GM12878 (cell line): ENCODE measurements at regions not wholly inside any gene's neighbourhood (a gene's known extent, or its start where the extent isn't known, plus 50 kb on each side); places are given as distances from the start of the nearest gene placed in this dataset.

Experiments
- ATAC-seq: fragments of 200-7000 bp; cut with Tn5 transposase; 3 replicates; pipeline ENCODE4 v1.9.1; 2020; ENCODE audit warnings: mild to moderate bottlenecking, moderate library complexity
- BruUV-seq: library from RNA; stranded (reverse); fragments of 400-500 nt; replicated peaks from 2 replicates; lab custom pipeline; 2021; lab: Mats Ljungman, UMichigan
- CTCF ChIA-PET: fragments of 300-600 bp; sonication (Branson Sonifier 250); formaldehyde crosslinking; extraction: SDS; loops from one replicate; lab custom pipeline; 2021; ENCODE audit warnings: inconsistent platforms; lab: Yijun Ruan, JAX
- POLR2A ChIA-PET: fragments of 350-600 bp; formaldehyde crosslinking; extraction: SDS; loops from one replicate; lab custom pipeline; 2021; ENCODE audit warnings: inconsistent platforms; lab: Charles Lee
- RAD21 ChIA-PET: fragments of 300-600 bp; sonication (Branson Sonifier 250); formaldehyde crosslinking; loops from one replicate; lab custom pipeline; 2023; ENCODE audit warnings: antibody characterized with exemption; ENCODE audit not compliant: unreplicated experiment; lab: Charles Lee
- SMC1A ChIA-PET: fragments of 300-600 bp; sonication (Branson Sonifier 250); formaldehyde crosslinking; loops from one replicate; lab custom pipeline; 2023; ENCODE audit not compliant: unreplicated experiment, uncharacterized antibody; lab: Charles Lee
- DNase-seq: peaks from one replicate; pipeline ENCODE4 v3.0.0-alpha.2; 2011; ENCODE audit warnings: low read depth, low spot score
- FAIRE-seq: peaks from 3 replicates; lab custom pipeline; 2011; peaks lifted over from hg19 to GRCh38; lab: Jason Lieb, UNC
- H2AFZ ChIP-seq: 2 replicates; pipeline ENCODE4 v1.6.0; 2011; ENCODE audit warnings: low read depth, low read length, control low read depth; ENCODE audit not compliant: control insufficient read depth
- H3K27ac ChIP-seq: 2 replicates; pipeline ENCODE4 v1.5.1; 2011; ENCODE audit warnings: control low read depth; ENCODE audit not compliant: control insufficient read depth, insufficient read depth
- H3K27me3 ChIP-seq, 2 experiments: replicated peaks in 1 of 2; 2 replicates each; pipeline versions ENCODE4 v1.6.0 to v1.6.1; 2011; ENCODE audit warnings: low read length in 1 of 2; ENCODE audit not compliant: control insufficient read depth in 2 of 2, insufficient read depth in 2 of 2
- H3K36me3 ChIP-seq, 2 experiments: 2 replicates each; pipeline ENCODE4 v1.5.1; 2011; ENCODE audit warnings: low read length in 1 of 2; ENCODE audit not compliant: control insufficient read depth in 2 of 2, insufficient read depth in 2 of 2
- H3K4me1 ChIP-seq: 2 replicates; pipeline ENCODE4 v1.6.1; 2011; ENCODE audit warnings: mild to moderate bottlenecking, low read length, moderate library complexity, mixed read lengths; ENCODE audit not compliant: control insufficient read depth, insufficient read depth
- H3K4me2 ChIP-seq: 2 replicates; pipeline ENCODE4 v1.6.0; 2011; ENCODE audit warnings: control low read depth; ENCODE audit not compliant: control insufficient read depth, insufficient read depth
- H3K4me3 ChIP-seq: fragments of 200-600 bp; sonication (generic); 2 replicates; pipeline ENCODE4 v1.5.1; 2016
- H3K79me2 ChIP-seq: 2 replicates; pipeline ENCODE4 v1.6.0; 2011; ENCODE audit warnings: low read length; ENCODE audit not compliant: control insufficient read depth, insufficient read depth
- H3K9ac ChIP-seq: 2 replicates; pipeline ENCODE4 v1.8.0; 2011; ENCODE audit warnings: low read length, control low read depth, mixed read lengths; ENCODE audit not compliant: control insufficient read depth, insufficient read depth
- H3K9me3 ChIP-seq: replicated peaks from 3 replicates; pipeline ENCODE4 v1.5.1; 2011; ENCODE audit warnings: mild to moderate bottlenecking, low read length; ENCODE audit not compliant: control insufficient read depth, insufficient read depth
- H4K20me1 ChIP-seq: 2 replicates; pipeline ENCODE4 v1.6.0; 2011; ENCODE audit not compliant: control insufficient read depth, insufficient read depth
- ETV6 ChIP-seq, 2 experiments: fragments of 450-650 bp in 1 of 2; IDR thresholded peaks in 1 of 2; conservative IDR thresholded peaks in 1 of 2; 2 replicates each; pipeline ENCODE4 v1.6.1; 2014; ENCODE audit warnings: antibody characterized with exemption in 1 of 2, borderline replicate concordance in 1 of 2, low read depth in 1 of 2, mild to moderate bottlenecking in 1 of 2, moderate library complexity in 1 of 2
- NFIC ChIP-seq: IDR thresholded peaks from 2 replicates; pipeline ENCODE4 v1.6.1; 2012; ENCODE audit warnings: low read depth, mild to moderate bottlenecking, inconsistent platforms, low read length, moderate library complexity
- SIX5 ChIP-seq: IDR thresholded peaks from 2 replicates; pipeline ENCODE4 v1.6.1; 2011; ENCODE audit warnings: mild to moderate bottlenecking, low read depth, low read length, moderate library complexity; ENCODE audit not compliant: severe bottlenecking
- ZNF622 ChIP-seq: fragments of 450-650 bp; IDR thresholded peaks from 2 replicates; pipeline ENCODE4 v1.6.1; 2017; ENCODE audit warnings: mild to moderate bottlenecking, inconsistent platforms
- WGBS: methylation state at CpG from one replicate; pipeline ENCODE4 v1.1.6; 2016; ENCODE audit warnings: low lambda C conversion rate; ENCODE audit not compliant: insufficient replicate concordance, insufficient coverage; ENCODE audit errors: missing lambda C conversion rate; 5-methylcytosine and 5-hydroxymethylcytosine counted together
- in situ Hi-C: fragments of 300-500 bp; cut with MboI; formaldehyde crosslinking; loops from 9 replicates; pipeline ENCODE4 v1.14.3; 2018; ENCODE audit warnings: mixed read lengths
- intact Hi-C: fragments of 100-400 bp; cut with micrococcal nuclease; formaldehyde crosslinking; loops from one replicate; pipeline ENCODE4 v1.14.2; 2022; ENCODE audit not compliant: unreplicated experiment
- TF ChIP-seq, protein P1 (sequence below): fragments of 150-350 bp; IDR thresholded peaks from 2 replicates; pipeline ENCODE4 v1.6.1; 2014; ENCODE audit warnings: mild to moderate bottlenecking, low read depth, low read length
- TF ChIP-seq, protein P2 (sequence below): IDR thresholded peaks from 2 replicates; pipeline ENCODE4 v1.6.1; 2011; ENCODE audit warnings: borderline replicate concordance, low read depth, mild to moderate bottlenecking, moderate library complexity, mixed read lengths, low read length; ENCODE audit not compliant: insufficient read depth; ENCODE audit errors: extremely low read length

DNA sequence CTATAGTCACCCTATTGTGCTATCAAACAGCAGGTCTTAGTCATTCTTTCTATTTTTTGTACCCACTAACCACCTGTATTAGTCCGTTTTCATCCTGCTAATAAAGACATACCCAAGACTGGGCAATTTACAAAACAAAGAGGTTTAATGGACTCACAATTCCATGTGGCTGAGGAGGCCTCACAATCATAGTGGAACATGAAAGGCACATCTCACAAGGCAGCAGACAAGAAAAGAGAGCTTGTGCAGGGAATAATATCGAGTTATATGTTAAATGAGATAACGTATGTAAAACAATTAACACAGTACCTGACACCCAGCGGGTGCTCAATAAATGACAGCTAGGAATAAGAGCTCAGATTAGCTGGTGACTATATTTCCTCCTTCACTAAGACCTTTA lies 88.1 kb upstream of the WDR44 start:
- Histone ChIP-seq H3K4me1 (no peaks in the 10 kb centered on the region), H3K4me3 (no peak overlapping the region), H4K20me1 (no peaks in the 10 kb centered on the region), H3K9me3 (no peaks in the 10 kb centered on the region), H3K79me2 (no peaks in the 10 kb centered on the region), H3K4me2 (no peak overlapping the region), H3K36me3 (no peaks in the 10 kb centered on the region), H3K9ac (no peak overlapping the region), H3K27ac (no peak overlapping the region), H3K27me3 (no peaks in the 10 kb centered on the region), H2AFZ (no peak overlapping the region)
- intact Hi-C loops (loop anchor here (10.0 kb wide), 1 partner anchor 1773 kb away; no protein-coding TSS in a partner anchor), in situ Hi-C loops (loop anchor here (10.0 kb wide), 2 partner anchors 263 to 1763 kb away; no protein-coding TSS in a partner anchor)
- no peak for FAIRE-seq
- ChIA-PET SMC1A (no interaction called here), CTCF (interaction anchor here (0.6 to 1.1 kb wide), 3 partner anchors 251 to 1624 kb away, joined by 3 to 5 read pairs (median 4); no protein-coding TSS in a partner anchor), RAD21 (interaction anchor here (0.7 kb wide), 1 partner anchor 261 kb away, joined by 3 read pairs; no protein-coding TSS in a partner anchor), POLR2A (no interaction called here)
- no TSS peak for BruUV-seq
- TF ChIP-seq NFIC (no peak), ZNF622 (no peak), ETV6 (conservative IDR thresholded peaks at IDR 0.05 in 1 of 2, IDR thresholded peaks at IDR 0.05 in 1 of 2; ENCODE audit: borderline replicate concordance in 1 of 2, low read depth in 1 of 2) (no peak), SIX5 (no peak)
- TF ChIP-seq, protein P1, sequence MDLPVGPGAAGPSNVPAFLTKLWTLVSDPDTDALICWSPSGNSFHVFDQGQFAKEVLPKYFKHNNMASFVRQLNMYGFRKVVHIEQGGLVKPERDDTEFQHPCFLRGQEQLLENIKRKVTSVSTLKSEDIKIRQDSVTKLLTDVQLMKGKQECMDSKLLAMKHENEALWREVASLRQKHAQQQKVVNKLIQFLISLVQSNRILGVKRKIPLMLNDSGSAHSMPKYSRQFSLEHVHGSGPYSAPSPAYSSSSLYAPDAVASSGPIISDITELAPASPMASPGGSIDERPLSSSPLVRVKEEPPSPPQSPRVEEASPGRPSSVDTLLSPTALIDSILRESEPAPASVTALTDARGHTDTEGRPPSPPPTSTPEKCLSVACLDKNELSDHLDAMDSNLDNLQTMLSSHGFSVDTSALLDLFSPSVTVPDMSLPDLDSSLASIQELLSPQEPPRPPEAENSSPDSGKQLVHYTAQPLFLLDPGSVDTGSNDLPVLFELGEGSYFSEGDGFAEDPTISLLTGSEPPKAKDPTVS: no peak
- TF ChIP-seq, protein P2, sequence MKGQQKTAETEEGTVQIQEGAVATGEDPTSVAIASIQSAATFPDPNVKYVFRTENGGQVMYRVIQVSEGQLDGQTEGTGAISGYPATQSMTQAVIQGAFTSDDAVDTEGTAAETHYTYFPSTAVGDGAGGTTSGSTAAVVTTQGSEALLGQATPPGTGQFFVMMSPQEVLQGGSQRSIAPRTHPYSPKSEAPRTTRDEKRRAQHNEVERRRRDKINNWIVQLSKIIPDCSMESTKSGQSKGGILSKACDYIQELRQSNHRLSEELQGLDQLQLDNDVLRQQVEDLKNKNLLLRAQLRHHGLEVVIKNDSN: no peak
- no peak for ATAC-seq
- WGBS: 40% methylated on average over 4 of the region's 4 CpGs
- no peak for DNase-seq
